Ovary (tissue), 7 donors: ENCODE measurements at regions not wholly inside any gene's neighbourhood (a gene's known extent, or its start where the extent isn't known, plus 50 kb on each side); places are given as distances from the start of the nearest gene placed in this dataset.

Experiments
- DNase-seq, 5 donors: peaks; one replicate each; pipeline ENCODE4 v3.0.0-alpha.2; 2019 to 2020
- H3K27ac ChIP-seq, 2 donors: fragments of 200-600 bp; one replicate each; pipeline versions ENCODE4 v1.5.1 to v1.8.0; 2019 to 2022
- H3K27me3 ChIP-seq: fragments of 200-600 bp; one replicate; pipeline ENCODE4 v1.8.0; 2022
- H3K36me3 ChIP-seq: fragments of 200-600 bp; sonication (generic); one replicate; pipeline ENCODE4 v1.5.1; 2019
- H3K4me1 ChIP-seq: one replicate; pipeline ENCODE4 v1.8.1; 2013; ENCODE audit warnings: mild to moderate bottlenecking, moderate library complexity; ENCODE audit not compliant: insufficient read depth
- H3K4me3 ChIP-seq: fragments of 200-600 bp; sonication (generic); one replicate; pipeline ENCODE4 v1.5.1; 2017
- H3K9me3 ChIP-seq, 2 donors: fragments of 200-600 bp in 1 of 2; sonication (generic) in 1 of 2; one replicate each; pipeline versions ENCODE4 v1.5.1 to v1.8.1; 2013 to 2019; ENCODE audit warnings: mild to moderate bottlenecking in 1 of 2, moderate library complexity in 1 of 2
- EP300 ChIP-seq: sonication (generic); formaldehyde crosslinking; IDR thresholded peaks from one replicate; pipeline ENCODE4 v1.6.1; 2017; ENCODE audit warnings: antibody characterized with exemption
- POLR2A ChIP-seq: fragments of 450-650 bp; IDR thresholded peaks from one replicate; pipeline ENCODE4 v1.6.1; 2017; ENCODE audit warnings: antibody characterized with exemption, mild to moderate bottlenecking, moderate library complexity
- whole genome bisulfite sequencing, 3 donors: extraction: QIAGEN DNeasy Blood & Tissue Kit in 1 of 3; methylation state at CpG; one replicate each; pipeline versions ENCODE4 v1.1.5 to v1.1.7; 2013 to 2017; 5-methylcytosine and 5-hydroxymethylcytosine counted together
- intact Hi-C, 4 donors: fragments of 100-400 bp; cut with DNase I; formaldehyde crosslinking; loops; one replicate each; pipeline versions ENCODE4 v1.11.0 to v1.15.1; 2022 to 2023
- TF ChIP-seq, protein P1 (sequence below), 3 donors: fragments of 450-650 bp in 2 of 3; fragments of 200-600 bp in 1 of 3; IDR thresholded peaks; one replicate each; pipeline versions ENCODE4 v1.5.1 to v1.8.0; 2016 to 2022; ENCODE audit warnings: antibody characterized with exemption in 3 of 3, mild to moderate bottlenecking in 1 of 3
- donor health status: DM: no; HTN: no; CAD: no; lungs with moderate emphysema.
- donor health status: DM: no; HTN: no; CAD: no.
- donor health status: Bipolar disorder and iron deficiency.
- donor health status: DM: no; HTN: no; CAD: no.
- donor health status: DM: yes; HTN: yes; CAD: no.

DNA sequence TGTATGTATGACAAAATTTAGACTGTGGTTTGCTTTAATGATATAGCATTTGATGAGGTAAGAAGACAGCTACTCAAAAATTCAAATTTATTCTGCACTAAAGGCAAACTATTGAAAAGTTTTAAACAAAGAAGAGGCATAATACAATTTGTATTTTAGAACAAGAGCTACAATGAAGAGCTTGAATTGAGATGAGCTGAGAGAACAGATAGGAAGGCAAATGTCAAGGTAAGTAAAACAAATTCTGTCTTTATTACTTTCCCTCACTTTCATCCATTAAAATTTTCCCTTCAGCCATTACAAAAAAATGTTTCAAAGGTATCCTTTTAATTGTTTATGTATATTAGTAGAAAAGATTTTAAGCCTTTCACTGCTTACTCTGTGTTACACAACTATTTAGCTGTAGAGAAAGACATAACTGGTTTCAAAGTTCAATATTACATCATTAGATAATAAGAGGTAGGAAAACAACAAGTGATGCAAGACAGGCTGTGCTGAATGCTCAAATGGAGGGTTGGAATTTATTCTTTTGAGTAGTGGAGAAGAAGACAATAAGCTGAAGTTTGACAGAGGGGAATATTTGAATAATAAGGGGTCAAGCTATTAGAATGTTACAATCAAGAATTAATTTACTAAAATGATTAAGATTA is 1334.1 kb downstream of the FSCB start:
- DNase-seq = no peak
- no peaks in the 10 kb centered on the region for H3K27me3 ChIP-seq
- intact Hi-C loops = no loop called here
- H3K27ac ChIP-seq = no peak overlapping the region
- H3K4me3 ChIP-seq = no peak overlapping the region
- H3K36me3 ChIP-seq = no peaks in the 10 kb centered on the region
- no peaks in the 10 kb centered on the region for H3K4me1 ChIP-seq
- no peaks in the 10 kb centered on the region for H3K9me3 ChIP-seq
- TF ChIP-seq EP300 = no peak
- TF ChIP-seq POLR2A = no peak
- TF ChIP-seq, protein P1, sequence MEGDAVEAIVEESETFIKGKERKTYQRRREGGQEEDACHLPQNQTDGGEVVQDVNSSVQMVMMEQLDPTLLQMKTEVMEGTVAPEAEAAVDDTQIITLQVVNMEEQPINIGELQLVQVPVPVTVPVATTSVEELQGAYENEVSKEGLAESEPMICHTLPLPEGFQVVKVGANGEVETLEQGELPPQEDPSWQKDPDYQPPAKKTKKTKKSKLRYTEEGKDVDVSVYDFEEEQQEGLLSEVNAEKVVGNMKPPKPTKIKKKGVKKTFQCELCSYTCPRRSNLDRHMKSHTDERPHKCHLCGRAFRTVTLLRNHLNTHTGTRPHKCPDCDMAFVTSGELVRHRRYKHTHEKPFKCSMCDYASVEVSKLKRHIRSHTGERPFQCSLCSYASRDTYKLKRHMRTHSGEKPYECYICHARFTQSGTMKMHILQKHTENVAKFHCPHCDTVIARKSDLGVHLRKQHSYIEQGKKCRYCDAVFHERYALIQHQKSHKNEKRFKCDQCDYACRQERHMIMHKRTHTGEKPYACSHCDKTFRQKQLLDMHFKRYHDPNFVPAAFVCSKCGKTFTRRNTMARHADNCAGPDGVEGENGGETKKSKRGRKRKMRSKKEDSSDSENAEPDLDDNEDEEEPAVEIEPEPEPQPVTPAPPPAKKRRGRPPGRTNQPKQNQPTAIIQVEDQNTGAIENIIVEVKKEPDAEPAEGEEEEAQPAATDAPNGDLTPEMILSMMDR (IDR thresholded peaks at IDR 0.05) = no peak

DNA sequence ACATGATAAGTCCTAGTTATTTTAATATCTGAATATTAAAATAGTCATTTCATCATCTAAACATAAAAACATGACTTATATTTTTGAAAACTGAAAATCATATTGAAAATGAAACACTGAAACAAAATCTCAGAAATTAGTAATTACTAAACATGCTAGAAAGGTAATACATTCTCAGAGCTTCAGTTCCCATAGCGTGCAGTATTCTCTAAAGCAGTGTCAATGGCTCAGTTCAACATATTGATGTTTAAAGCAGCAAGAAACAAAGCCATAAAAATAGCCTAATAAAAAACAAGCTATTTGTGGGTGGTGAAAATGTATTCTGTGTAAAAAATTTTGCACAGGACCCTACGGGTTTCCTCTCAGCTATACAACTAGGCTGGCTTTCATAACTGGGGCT is 1337.4 kb downstream of the FSCB start:
- Histone ChIP-seq H3K27me3 (no peaks in the 10 kb centered on the region), H3K4me1 (no peaks in the 10 kb centered on the region), H3K9me3 (no peaks in the 10 kb centered on the region), H3K4me3 (no peak overlapping the region), H3K36me3 (no peaks in the 10 kb centered on the region), H3K27ac (no peak overlapping the region)
- TF ChIP-seq, protein P1 (IDR thresholded peaks at IDR 0.05) = no peak
- TF ChIP-seq EP300 = no peak
- intact Hi-C loops = no loop called here
- 51 to 68% (median 65%) methylated on average over 2 of the region's 2 CpGs for WGBS, 3 donors
- DNase-seq = no peak

DNA sequence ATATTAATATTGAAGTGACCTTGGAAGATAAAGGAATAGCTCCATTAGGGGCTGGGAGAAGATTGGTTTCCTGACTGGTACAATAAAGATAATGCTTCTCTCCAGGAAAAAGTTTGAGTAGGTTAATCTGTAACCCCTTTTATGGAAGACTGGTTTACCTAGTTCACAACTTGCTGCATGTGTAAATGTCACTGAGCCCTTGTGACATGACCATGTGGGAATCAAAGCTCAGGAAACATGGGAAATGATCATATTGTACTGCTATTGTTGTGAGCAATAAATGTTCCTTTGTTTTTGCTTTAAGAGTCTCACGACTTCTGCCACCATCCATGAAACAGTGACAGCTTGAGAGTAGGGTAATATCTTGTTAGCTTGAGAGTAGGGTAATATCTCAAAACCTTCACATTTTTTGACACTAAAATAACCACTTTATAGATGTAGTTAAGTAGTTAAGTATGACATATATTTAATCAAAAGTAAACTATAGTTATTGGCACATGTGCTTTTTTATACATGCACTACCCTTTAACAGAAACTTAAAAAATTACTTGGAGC is 1338.6 kb downstream of the FSCB start:
- no peaks in the 10 kb centered on the region for H3K9me3 ChIP-seq
- no peak for DNase-seq
- no peaks in the 10 kb centered on the region for H3K27me3 ChIP-seq
- H3K4me1 ChIP-seq = no peaks in the 10 kb centered on the region
- intact Hi-C loops = no loop called here
- 82 to 87% (median 87%) methylated on average over 1 of the region's 1 CpG for WGBS, 3 donors
- TF ChIP-seq EP300 = no peak
- TF ChIP-seq, protein P1 (IDR thresholded peaks at IDR 0.05) = no peak
- no peak for TF ChIP-seq POLR2A
- H3K36me3 ChIP-seq = no peaks in the 10 kb centered on the region
- no peak overlapping the region for H3K27ac ChIP-seq
- H3K4me3 ChIP-seq = no peak overlapping the region

DNA sequence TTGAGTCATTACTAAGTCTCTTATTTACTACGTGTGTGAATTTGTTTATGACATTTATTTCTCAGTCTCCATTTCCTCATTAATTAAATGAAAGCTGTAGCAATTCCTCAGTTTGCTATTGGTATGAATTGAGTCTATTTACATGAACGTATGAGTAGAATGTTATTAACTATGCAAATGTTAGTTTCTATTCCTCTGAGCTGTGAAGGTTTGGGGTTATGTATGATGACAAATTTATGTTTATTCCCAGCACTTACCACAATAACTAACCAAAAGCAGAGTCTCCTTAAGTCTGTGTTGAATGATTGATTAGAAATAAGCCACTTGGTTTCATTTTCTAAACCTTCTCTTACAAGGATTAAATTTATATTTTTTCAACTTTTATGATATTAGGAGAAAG is 1340.9 kb downstream of the FSCB start:
- H3K4me1 ChIP-seq = no peaks in the 10 kb centered on the region
- WGBS, 3 donors = 64 to 71% (median 68%) methylated on average over 2 of the region's 2 CpGs
- H3K36me3 ChIP-seq = no peaks in the 10 kb centered on the region
- no peak overlapping the region for H3K4me3 ChIP-seq
- TF ChIP-seq POLR2A (no peak), EP300 (no peak)
- TF ChIP-seq, protein P1 (IDR thresholded peaks at IDR 0.05) = no peak
- H3K9me3 ChIP-seq = no peaks in the 10 kb centered on the region
- no peaks in the 10 kb centered on the region for H3K27me3 ChIP-seq
- DNase-seq = no peak
- no peak overlapping the region for H3K27ac ChIP-seq
- intact Hi-C loops = no loop called here
